GM12892 (cell line): ENCODE measurements at regions not wholly inside any gene's neighbourhood (a gene's known extent, or its start where the extent isn't known, plus 50 kb on each side); places are given as distances from the start of the nearest gene placed in this dataset.

ENCODE experiments used
- POLR2A ChIP-seq: IDR thresholded peaks from 2 replicates; pipeline ENCODE4 v1.6.1; 2011; ENCODE audit warnings: low read depth, low read length, control low read depth
- POLR2AphosphoS5 ChIP-seq: IDR thresholded peaks from 2 replicates; pipeline ENCODE4 v1.6.1; 2011; ENCODE audit warnings: low read depth, low read length, control low read depth
- TAF1 ChIP-seq: IDR thresholded peaks from 2 replicates; pipeline ENCODE4 v1.6.1; 2011; ENCODE audit warnings: low read depth, mild to moderate bottlenecking, control low read depth, low read length, borderline replicate concordance

DNA sequence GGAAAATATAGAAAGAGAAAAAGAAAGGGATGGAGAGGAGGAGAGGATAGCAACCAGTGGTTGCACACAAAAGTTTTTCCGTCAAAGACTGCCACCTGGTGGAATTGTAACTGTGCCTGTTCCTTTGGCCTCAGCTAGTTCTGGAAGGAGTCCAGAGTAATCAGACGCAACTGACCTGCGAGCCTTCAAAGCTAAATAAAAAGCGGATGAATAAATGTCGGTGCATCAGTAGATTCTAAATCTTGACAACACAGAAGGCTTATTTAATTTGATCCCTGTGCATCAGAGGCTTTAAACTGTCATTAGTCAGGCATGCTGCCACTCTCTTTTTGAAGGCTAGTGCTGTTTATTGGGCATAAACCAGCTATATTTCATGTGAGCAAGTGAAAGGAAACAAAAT is 132.9 kb upstream of the ACO1 start:
- TF ChIP-seq POLR2AphosphoS5, result no peak
- TF ChIP-seq POLR2A, result no peak
- TF ChIP-seq TAF1, result no peak
